ENCODE measurements at regions not wholly inside any gene's neighbourhood (a gene's known extent, or its start where the extent isn't known, plus 50 kb on each side); places are given as distances from the start of the nearest gene placed in this dataset.

- TF ChIP-seq CTCF (IDR thresholded peaks at IDR 0.05) (no peak), EP300 (IDR thresholded peaks at IDR 0.05) (no peak), POLR2A (IDR thresholded peaks at IDR 0.05) (no peak)
Observed at GRCh38 chr10:107264742-107265141, 100.2 kb upstream of the SORCS1 start.

Data from tibial nerve (tissue), 4 donors.